KMS-11 (cell line): ENCODE measurements at regions not wholly inside any gene's neighbourhood (a gene's known extent, or its start where the extent isn't known, plus 50 kb on each side); places are given as distances from the start of the nearest gene placed in this dataset.

Experiments used
- H2AFZ ChIP-seq: fragments of 200-600 bp; sonication (generic); 2 replicates; pipeline ENCODE4 v1.6.1; 2016; ENCODE audit warnings: antibody characterized with exemption, mixed run types, low read depth
- H3K27ac ChIP-seq: fragments of 200-600 bp; sonication (generic); 2 replicates; pipeline ENCODE4 v1.6.1; 2016; ENCODE audit warnings: mild to moderate bottlenecking, mixed run types
- H3K27me3 ChIP-seq: fragments of 200-600 bp; sonication (generic); 2 replicates; pipeline ENCODE4 v1.6.1; 2017; ENCODE audit warnings: mild to moderate bottlenecking, low read depth, mixed run types, moderate library complexity; ENCODE audit not compliant: insufficient read depth
- H3K36me3 ChIP-seq: fragments of 200-600 bp; sonication (generic); 2 replicates; pipeline ENCODE4 v1.6.1; 2017; ENCODE audit warnings: mild to moderate bottlenecking, mixed run types; ENCODE audit not compliant: insufficient read depth
- H3K4me1 ChIP-seq: fragments of 200-600 bp; sonication (generic); 2 replicates; pipeline ENCODE4 v1.6.1; 2016; ENCODE audit warnings: mild to moderate bottlenecking, low read depth, mixed run types; ENCODE audit not compliant: poor library complexity, severe bottlenecking
- H3K4me2 ChIP-seq: fragments of 200-600 bp; sonication (generic); 2 replicates; pipeline ENCODE4 v1.7.0; 2016; ENCODE audit warnings: mild to moderate bottlenecking, mixed run types
- H3K4me3 ChIP-seq: fragments of 200-600 bp; sonication (generic); IDR thresholded peaks from 2 replicates; pipeline ENCODE4 v1.6.1; 2017; ENCODE audit warnings: low read depth, low read length, mixed read lengths; ENCODE audit not compliant: insufficient read depth
- H3K79me2 ChIP-seq: fragments of 200-600 bp; sonication (generic); 2 replicates; pipeline ENCODE4 v1.6.1; 2016; ENCODE audit warnings: low read depth, mixed run types; ENCODE audit not compliant: insufficient read depth
- H3K9ac ChIP-seq: fragments of 200-600 bp; sonication (generic); 2 replicates; pipeline ENCODE4 v1.6.1; 2016; ENCODE audit warnings: mild to moderate bottlenecking, mixed run types
- H4K20me1 ChIP-seq: fragments of 200-600 bp; sonication (generic); 2 replicates; pipeline ENCODE4 v1.6.1; 2016; ENCODE audit warnings: mild to moderate bottlenecking, mixed run types; ENCODE audit not compliant: insufficient read depth
- CTCF ChIP-seq: fragments of 200-600 bp; sonication (generic); conservative IDR thresholded peaks from 2 replicates; pipeline ENCODE4 v1.6.1; 2017; ENCODE audit warnings: low read depth, mild to moderate bottlenecking, antibody characterized with exemption, low read length, moderate library complexity, mixed read lengths

GRCh38 chr11:115674937-115675544 lies 170.8 kb upstream of the CADM1 start:
- H3K27ac ChIP-seq = no peak overlapping the region
- H3K4me3 ChIP-seq = no peak overlapping the region
- no peaks in the 10 kb centered on the region for H3K27me3 ChIP-seq
- H3K36me3 ChIP-seq = no peaks in the 10 kb centered on the region
- H3K4me2 ChIP-seq = no peak overlapping the region
- H4K20me1 ChIP-seq = no peaks in the 10 kb centered on the region
- H2AFZ ChIP-seq = no peak overlapping the region
- H3K79me2 ChIP-seq = no peaks in the 10 kb centered on the region
- H3K9ac ChIP-seq = no peak overlapping the region
- no peak for TF ChIP-seq CTCF
- no peaks in the 10 kb centered on the region for H3K4me1 ChIP-seq

- no peak overlapping the region for H2AFZ ChIP-seq
Observed at GRCh38 chr11:115674176-115674936, 170.1 kb upstream of the CADM1 start.

DNA sequence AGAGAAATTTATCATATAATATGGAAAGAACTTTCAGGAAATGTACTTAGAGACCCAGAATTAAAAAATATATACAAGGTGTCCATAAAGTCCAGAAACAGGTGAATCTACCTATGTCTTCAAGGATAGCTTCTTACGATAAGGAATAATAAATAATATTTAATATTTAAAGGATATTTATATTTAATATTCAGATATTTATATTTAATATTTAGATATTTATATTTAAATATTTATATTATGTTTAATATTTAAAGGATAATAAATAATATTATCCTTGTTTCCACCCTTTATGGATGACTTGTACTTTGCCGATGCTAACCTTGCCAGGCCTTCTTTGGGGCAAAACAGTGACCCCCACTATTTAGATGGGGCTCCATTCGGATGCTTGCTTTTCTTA lies 169.5 kb upstream of the CADM1 start:
- Histone ChIP-seq H3K79me2 (no peaks in the 10 kb centered on the region), H4K20me1 (no peaks in the 10 kb centered on the region), H3K36me3 (no peaks in the 10 kb centered on the region), H3K4me2 (no peak overlapping the region), H2AFZ (no peak overlapping the region), H3K27ac (no peak overlapping the region), H3K27me3 (no peaks in the 10 kb centered on the region), H3K9ac (no peak overlapping the region), H3K4me1 (no peaks in the 10 kb centered on the region), H3K4me3 (no peak overlapping the region)
- TF ChIP-seq CTCF = no peak

More at GRCh38 chr11:115674176-115674936, 170.1 kb upstream of the CADM1 start:
- no peaks in the 10 kb centered on the region for H4K20me1 ChIP-seq
- H3K4me2 ChIP-seq = no peak overlapping the region
- H3K4me1 ChIP-seq = no peaks in the 10 kb centered on the region
- no peak overlapping the region for H3K27ac ChIP-seq
- no peaks in the 10 kb centered on the region for H3K36me3 ChIP-seq
- H3K79me2 ChIP-seq = no peaks in the 10 kb centered on the region
- no peak overlapping the region for H3K9ac ChIP-seq
- H3K27me3 ChIP-seq = no peaks in the 10 kb centered on the region
- TF ChIP-seq CTCF = no peak
- H3K4me3 ChIP-seq = no peak overlapping the region

- Histone ChIP-seq H3K9ac (no peak overlapping the region), H3K4me3 (no peak overlapping the region), H3K79me2 (no peaks in the 10 kb centered on the region), H3K36me3 (no peaks in the 10 kb centered on the region), H3K27ac (no peak overlapping the region), H2AFZ (no peak overlapping the region), H3K4me1 (no peaks in the 10 kb centered on the region), H3K4me2 (no peak overlapping the region), H3K27me3 (no peaks in the 10 kb centered on the region), H4K20me1 (no peaks in the 10 kb centered on the region)
- no peak for TF ChIP-seq CTCF
Observed at GRCh38 chr11:115672999-115673411, 168.8 kb upstream of the CADM1 start.
